GM19035 (cell line): ENCODE measurements at regions not wholly inside any gene's neighbourhood (a gene's known extent, or its start where the extent isn't known, plus 50 kb on each side); places are given as distances from the start of the nearest gene placed in this dataset.

Experiments used
- ATAC-seq: cut with Tn5 transposase; IDR thresholded peaks from one replicate; pipeline ENCODE4 v1.9.1; 2021; ENCODE audit not compliant: unreplicated experiment

DNA sequence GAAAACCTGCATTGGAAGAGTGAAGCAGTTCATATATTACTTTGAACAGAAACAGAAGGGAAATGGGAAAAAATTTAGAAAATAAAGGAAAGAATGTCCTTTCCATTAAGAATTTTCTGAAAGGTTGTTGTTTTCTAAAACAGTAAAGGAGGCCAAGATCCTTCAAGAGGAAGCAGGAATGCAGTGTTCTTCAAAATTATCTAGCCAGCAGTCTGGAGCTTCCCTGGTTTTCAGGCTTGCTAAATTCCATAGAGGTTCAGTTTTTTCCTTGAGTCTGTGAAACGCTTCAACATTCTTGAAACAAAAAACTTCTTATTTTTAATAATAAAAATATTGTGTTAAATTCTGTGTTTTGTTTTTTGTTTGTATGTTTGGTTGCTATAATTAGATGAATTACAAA, 189.0 kb upstream of the ANO3 start:
- no peak for ATAC-seq

DNA sequence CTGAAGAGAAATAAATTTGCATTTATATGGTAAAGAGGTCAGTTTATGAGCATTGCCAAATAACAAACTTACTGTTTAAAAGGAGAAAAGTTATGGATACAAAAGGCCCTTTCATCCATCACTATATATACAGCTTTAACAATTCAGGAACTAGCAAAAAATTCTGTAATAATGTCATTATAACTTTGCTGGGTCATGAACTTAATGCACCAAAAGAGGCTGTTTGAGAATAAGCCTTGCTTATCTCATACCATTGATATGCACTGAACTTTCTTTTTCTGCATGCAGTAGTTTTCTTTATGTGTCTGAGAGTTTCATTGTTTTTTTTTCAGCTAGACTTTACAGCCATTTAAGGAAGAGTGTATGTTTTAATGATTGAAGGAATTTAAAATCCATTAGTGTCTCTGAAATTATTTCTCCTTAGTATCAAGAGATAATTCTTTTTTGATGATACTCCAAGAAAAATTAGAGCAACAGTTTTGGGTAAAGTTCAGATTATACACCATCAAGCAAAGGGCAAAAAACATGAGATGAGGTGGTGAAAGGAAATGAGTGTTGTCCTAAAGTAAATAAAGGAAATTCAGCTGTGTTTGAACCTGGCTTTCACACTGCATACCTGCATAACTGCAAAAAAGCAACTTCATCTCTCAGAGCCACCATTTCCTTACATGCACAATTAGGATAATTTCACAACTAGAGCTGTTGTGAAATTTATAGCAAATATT, 188.2 kb upstream of the ANO3 start:
- no peak for ATAC-seq

DNA sequence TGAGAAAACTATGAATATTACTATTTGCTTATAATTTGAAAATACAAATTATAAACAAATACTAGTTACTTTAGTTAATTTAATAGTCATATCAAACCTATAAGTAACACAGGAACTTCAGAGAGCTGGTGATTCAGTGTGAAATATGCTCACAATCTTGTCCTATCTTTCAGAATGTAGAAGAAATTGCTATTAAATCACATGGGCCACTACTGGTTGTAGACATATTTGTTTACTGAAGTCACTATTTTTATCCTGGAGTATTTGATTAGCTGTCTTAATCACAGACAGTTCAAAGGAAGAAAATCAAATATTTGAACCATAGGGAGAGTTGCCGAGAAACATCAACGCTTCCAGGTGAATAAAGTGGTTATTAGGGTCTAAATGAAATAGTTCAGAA, 187.6 kb upstream of the ANO3 start:
- ATAC-seq: no peak

DNA sequence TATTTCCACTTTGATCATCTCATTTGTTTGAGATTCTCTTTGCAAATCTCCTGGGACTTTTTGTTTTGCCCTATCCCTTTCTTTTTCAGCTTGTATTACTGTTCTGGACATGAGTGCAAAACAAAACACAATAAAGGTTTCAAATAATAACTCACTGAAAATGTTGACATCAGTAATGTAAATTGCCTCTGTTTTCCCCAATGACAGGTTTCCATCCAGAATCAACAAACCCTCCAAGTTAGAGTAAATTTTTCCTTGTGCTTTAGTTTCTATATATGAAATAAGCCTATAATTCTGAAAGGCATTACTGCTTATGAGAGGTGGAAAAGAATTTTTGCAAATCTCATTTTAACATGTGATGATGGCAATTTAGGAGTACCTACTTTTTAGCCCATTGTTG, 187.0 kb upstream of the ANO3 start:
- ATAC-seq: no peak

DNA sequence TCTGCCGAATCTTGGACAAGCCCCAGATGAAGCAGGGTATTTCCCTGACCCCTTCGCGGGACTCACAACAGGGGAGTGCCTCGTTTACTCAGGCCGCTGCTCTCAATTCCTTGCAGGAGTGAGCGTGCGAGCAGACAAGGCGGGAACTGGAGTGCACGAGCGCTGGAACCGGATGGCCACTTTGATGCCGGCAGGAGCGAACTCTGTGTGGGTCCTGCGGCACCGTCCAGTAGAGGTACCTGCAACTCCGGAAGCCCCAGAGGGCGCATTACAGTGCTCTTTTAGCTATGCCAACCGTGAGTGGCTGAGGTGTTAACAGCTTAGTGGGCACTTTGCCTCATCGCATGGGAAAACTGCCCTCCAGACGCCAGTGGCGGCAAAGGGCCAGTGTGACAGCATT, 182.3 kb upstream of the ANO3 start:
- no peak for ATAC-seq

DNA sequence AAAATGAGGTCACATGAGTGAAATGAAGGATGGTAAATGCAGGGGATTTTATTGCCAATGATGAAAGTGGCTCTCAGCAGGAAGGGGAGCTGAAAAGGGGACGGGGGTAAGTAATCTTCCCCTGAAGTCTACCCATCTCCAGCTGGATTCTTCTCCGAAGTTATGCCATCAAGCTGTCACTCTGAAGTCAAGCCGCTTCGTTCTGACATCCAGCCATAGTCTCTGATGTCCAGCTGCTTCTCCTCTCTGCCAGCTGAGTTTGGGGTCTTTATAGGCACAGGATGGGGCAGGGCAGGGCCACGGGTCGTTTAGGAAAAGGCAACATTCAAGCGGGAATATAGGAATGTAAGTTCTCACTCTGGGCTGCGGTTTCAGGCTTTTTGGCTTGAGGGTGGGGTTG, 181.9 kb upstream of the ANO3 start:
- no peak for ATAC-seq

DNA sequence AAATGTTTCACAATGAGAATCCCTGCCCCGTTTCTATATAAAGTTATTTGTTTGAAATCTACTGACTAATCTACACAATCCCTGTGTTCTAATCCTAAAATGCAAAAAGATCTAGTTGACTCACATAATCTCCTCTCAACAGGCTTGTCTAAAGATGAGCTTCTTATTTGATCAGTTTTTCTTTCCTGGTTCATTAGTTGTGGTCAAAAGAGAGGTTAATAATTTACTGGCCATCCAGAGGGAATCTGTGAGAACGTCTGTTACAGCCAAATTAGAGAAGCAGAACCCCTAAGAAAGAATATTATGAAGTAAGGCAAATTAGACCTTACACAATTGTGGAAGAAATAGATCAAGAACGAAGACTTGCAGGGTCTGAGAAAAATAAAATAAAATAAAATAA, 173.7 kb upstream of the ANO3 start:
- no peak for ATAC-seq

DNA sequence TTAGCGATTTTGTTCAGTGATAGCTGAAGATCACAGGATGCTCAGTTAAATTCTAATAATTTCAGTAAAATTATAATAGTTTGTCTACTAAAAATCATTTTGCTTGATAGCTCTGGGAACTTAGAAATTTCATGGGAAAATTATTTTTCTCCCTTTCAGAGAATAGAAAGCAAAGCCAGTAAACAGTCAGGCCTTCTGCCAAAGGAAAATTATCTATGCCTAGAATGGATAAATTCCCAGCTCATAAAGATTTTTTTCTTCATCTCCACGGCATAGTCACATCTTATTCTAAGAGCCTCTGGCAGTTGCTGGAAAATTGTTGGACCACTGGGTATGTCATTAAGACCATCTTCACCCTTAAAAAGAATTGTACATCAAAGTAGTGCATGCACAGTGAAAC, 169.6 kb upstream of the ANO3 start:
- ATAC-seq: no peak

DNA sequence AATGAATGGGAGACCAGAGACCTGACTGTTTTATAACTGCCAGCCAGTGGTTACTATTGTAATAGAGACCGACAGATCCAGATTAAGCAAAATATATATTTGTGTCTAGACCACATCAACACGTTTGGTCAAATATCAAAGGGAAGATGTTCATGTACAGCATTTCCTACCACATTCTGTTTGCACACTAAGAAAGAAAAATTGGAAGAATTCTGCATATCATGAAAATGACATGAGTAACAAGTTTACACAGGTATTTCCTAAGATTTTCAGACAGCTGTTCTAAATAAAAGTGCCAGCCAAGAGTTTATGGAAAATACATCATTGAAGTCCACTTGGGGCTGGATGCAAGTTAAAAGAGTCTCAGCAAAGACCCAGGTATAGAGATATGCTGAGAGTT, 145.5 kb upstream of the ANO3 start:
- no peak for ATAC-seq

DNA sequence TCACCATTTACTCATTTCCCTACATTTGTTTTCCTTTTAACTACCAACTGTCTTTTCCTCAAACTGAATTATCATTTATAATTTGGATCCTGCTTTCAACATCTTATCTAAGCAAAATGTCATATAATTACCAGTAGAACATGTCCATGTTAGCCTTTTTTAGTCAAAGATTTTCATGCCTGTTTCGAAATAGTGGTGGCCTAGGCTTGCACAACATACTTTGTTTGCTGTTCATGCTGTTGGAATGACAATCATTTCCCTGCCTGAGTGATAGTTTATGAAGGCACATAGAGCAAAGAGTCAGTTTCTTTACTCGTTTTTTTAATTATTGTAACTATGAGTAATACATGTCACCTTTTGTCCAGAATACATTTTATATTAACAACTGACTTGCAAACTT, 144.3 kb upstream of the ANO3 start:
- no peak for ATAC-seq

DNA sequence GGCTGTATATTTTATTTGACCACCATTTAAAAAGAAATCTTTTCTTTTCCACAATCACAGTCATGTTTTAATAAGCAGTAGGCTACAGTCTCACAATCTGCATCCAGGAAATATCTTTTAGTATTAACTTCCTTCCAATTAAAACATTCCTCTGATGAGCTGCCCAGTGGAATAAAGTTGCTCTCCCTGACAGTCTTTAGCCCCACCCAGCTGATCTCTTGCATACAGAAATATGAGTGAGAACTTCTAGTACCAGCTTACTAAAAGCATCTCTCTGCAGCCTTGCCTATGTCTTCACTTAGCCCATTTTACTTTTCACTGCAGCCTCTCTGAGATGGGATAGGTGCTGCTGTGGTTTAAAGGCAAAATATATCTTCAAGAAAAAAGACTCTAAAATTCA, 143.4 kb upstream of the ANO3 start:
- no peak for ATAC-seq

DNA sequence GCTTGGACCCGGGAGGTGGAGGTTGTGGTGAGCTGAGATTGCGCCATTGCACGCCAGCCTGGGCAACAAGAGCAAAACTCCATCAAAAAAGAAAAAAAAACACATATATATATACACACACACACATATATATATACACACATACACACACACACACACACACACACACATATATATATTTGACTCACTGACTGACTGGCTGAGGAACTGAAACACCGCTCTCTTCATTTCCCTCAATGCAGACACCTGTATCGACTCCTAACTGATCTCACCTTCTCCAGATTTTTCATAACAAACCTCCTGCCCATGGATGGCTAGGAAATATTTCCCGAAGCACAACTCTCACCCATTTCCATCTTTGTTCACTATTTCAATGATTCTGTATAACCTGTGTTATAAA, 140.7 kb upstream of the ANO3 start:
- ATAC-seq: no peak

DNA sequence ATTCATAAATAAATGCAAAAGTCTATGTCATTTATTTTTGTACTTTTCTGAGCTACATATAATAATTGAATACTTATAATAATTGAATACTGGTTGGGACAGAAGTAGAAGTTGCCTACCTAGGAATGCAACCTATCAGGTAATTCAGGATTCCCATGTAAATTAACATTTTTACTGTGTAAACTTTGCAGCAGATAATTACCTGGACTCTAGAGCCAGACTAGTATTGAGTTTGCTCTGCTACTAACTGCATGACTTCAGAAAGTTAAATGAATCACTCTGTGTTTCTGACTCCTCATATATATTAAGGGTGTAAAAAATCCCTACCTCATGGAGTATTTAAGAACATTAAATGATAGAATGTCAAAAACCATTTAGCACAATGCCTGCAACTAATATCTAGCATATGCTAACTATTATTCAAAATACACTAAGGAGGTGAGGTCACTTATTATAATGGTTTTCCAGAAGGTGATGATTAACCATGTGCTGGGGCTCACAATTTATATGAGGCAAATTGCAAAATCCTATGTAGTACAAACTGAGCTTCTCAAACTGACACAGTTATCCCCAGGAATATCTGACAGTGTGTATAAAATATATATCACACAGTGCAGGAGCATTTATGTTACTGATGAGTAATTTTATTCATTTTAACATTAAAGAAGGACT, 138.1 kb upstream of the ANO3 start:
- no peak for ATAC-seq

DNA sequence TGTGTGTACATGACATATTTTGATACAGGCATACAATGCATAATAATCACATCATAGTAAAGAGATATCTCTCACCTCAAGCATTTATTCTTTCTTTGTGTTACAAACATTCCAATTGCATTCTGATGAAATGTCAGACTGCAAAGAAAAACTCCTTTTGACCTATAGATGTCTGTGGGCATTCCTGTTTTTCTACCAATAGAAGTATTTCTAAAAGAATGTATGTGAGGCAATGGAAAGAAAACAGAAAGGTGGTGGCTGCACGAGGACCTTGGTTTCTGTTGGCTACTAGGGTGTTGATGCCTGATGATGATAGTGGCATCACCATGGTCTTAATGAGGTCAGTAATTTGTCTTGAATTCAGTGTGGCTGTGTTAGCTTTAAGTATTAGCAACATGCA, 137.0 kb upstream of the ANO3 start:
- ATAC-seq: no peak

DNA sequence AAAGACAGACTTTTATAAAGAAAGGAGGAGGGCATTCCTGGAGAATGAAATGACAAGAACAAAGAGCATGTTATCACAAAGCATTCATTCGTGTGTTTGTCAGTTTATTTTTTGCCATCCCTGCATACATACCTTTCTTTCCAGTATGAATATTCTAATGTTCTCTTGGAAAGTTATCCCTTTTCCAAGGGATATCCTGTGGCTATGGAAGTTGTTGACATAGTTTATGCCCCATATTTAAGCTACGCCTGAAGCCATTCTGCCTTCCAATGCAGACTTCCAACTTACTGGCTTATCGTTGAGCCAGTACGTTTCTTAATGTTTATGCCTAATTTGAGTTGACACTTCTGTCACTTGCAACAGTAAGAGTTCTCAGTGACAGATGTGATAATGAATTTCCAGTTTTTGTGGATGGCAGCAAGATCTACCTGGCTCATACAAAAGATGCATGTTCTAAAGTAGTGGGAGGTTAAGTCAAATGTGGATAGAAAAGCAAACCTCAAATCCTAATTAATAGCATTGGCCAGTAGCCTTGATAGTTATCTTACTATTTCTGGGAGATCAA, 133.3 kb upstream of the ANO3 start:
- ATAC-seq: no peak

DNA sequence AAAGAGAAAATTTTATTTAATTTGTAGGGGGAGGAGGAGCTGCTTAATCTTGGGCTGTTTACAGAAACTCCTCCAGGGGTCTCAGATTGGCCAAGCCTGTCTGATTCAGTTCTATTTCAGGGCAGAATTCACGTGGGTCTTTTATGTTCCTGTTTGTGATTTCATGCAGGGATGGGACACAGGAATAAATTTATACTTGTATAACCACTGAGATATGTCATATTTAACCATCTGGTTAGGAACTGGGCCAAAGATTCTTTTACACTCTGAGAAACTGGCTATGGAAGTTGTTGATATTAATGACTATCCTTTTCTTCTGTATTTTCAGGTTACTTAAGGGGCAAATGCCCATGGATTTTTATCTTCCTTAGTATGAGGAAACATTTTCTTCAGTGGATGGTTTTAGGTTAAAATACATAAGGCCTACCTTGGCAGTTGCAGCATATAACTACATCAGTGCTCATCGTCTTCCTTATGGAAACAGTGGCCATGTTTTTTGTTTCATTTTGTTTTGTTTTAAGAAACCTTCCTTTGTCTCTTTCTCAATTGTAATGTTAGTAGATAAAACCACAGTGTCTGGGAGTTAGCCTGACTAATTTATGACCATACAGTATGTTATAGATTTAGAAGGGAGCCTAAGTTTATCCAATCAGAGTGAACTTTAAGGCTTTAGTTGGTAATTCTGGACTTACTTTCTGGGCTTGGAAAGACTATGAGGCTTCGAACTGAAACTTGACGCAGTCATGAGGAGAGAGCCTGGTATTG, 132.4 kb upstream of the ANO3 start:
- ATAC-seq: no peak

DNA sequence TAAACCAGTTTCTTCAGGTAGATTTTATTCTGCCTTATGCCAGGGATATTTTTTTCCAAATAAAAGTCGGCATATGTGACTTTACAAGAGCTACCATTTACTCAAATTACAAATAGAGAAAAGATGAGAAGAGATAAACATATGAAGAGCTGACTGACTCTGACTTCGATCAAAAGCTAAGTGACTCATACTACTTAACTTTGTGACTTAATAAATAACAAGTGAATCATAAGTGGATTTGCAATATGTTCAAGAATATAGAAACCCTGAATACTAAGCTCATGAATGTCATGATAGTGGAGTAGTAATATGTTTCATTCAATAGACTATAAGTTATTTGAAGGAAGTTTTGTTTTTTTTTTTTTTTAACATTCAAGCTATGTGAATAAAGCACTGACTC, 130.5 kb upstream of the ANO3 start:
- no peak for ATAC-seq

DNA sequence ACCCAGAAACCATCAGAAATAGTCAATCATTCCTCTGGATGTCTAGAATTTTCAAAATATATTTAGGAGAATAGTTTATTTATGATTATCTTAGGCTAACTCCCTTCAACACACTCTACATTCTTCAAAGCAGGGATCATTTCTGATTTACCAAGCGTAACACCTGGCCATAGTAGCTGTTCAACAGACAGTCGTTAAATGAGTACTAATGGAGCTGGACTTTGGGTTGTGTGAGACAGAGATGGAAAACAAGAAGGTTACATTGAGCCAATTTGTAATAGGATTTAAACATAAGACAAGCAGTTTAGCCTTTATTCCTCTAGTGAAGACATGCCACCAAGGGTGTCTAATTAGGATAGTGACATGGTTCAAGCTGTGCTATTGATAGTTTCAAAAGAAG, 129.2 kb upstream of the ANO3 start:
- ATAC-seq: no peak

DNA sequence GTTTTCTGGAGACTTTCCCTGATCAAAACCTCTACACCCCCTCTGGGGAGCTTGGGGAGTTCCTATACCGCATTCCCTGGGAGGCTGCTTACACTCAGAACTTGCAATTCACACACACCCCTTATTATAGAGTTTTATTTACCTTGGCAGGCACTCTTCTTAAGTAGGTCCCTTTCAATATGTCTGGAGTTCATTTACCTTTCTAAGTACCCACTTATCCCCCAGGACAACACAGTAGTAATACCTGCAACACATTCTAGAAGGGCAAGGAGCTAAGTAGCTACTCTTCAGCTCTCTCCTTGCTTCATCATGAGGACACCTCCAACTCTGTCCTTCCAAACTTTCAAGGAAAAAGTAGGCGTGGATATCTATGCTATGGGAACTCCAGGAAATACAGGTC, 127.8 kb upstream of the ANO3 start:
- no peak for ATAC-seq

DNA sequence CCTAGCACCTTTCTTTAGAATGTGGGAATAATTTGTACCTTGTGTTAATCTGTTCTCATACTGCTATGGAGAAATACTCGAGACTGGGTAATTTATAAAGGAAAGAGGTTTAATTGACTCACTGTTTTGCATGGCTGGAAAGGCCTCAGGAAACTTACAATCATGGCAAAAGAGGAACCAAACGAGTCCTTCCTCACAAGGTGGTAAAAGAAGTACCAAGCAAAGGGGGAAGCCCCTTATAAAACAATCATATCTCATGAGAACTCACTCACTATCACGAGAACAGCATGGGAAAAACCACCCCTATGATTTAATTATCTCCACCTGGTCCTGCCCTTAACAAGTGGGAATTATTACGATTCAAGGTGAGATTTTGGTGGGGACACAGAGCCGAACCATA, 127.1 kb upstream of the ANO3 start:
- no peak for ATAC-seq

DNA sequence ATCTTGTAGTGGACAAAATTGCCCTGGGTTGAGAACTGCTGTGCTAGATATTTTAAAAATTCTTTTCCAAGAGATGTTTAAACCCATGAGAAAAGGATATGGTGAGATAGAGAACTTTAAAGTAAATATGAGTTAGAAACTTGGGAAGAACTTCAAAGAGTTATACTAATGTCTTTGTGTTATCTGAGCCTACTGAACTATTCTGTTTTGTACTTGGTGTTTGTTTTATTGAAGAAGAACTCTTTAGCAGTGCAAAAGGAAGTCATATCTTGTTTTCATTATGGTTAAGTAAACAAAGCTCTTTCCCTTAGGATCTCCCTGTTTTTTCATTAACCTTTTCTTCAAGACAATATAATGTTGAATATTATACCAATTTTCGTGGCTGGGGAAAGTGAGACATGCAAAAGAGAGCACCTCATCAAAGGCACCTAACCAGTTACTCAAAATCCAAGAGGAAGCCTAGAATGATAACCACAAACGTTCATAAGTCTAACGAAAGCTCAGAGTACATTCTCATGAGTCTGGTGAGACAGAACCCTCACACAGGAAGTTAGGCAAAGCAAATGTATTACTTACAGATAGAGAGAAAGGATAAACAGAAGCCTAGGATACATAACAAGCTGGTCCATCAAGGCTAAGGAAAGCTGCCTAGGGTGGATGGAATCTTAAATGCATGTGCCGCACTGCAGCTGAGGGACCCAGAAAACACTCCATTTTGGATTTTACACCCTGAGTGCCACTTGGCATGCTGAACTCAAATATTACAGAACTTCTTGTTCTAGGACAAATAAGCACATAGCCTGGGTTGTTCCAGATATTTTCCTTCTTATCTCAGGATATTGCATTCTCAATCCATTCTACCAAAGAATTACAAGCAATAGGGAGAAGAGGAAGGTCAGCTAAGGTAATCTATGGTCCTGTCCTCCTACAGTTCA, 112.5 kb upstream of the ANO3 start:
- ATAC-seq: no peak
